Muscle of leg (tissue), 3 donors: ENCODE measurements at regions not wholly inside any gene's neighbourhood (a gene's known extent, or its start where the extent isn't known, plus 50 kb on each side); places are given as distances from the start of the nearest gene placed in this dataset.

ENCODE experiments used
- DNase-seq: peaks from one replicate; pipeline ENCODE4 v3.0.0; 2013
- H3K27ac ChIP-seq: one replicate; pipeline ENCODE4 v1.5.1; 2013; ENCODE audit warnings: mild to moderate bottlenecking, low read length, control low read depth
- H3K27me3 ChIP-seq: one replicate; pipeline ENCODE4 v1.6.1; 2013; ENCODE audit warnings: low read length; ENCODE audit not compliant: control insufficient read depth, insufficient read depth
- H3K36me3 ChIP-seq: one replicate; pipeline ENCODE4 v1.6.1; 2013; ENCODE audit warnings: low read length; ENCODE audit not compliant: control insufficient read depth, insufficient read depth
- H3K4me1 ChIP-seq: one replicate; pipeline ENCODE4 v1.6.1; 2013; ENCODE audit warnings: low read length; ENCODE audit not compliant: control insufficient read depth, insufficient read depth
- H3K4me3 ChIP-seq: one replicate; pipeline ENCODE4 v1.5.1; 2013; ENCODE audit warnings: low read length, control low read depth
- H3K9me3 ChIP-seq: replicated peaks from 2 replicates; pipeline ENCODE4 v1.6.1; 2013; ENCODE audit warnings: low read depth, low read length; ENCODE audit not compliant: control insufficient read depth
- WGBS: methylation state at CpG from one replicate; pipeline ENCODE4 v1.1.5; 2013; ENCODE audit warnings: missing lambda C conversion rate; ENCODE audit not compliant: insufficient coverage; 5-methylcytosine and 5-hydroxymethylcytosine counted together

DNA sequence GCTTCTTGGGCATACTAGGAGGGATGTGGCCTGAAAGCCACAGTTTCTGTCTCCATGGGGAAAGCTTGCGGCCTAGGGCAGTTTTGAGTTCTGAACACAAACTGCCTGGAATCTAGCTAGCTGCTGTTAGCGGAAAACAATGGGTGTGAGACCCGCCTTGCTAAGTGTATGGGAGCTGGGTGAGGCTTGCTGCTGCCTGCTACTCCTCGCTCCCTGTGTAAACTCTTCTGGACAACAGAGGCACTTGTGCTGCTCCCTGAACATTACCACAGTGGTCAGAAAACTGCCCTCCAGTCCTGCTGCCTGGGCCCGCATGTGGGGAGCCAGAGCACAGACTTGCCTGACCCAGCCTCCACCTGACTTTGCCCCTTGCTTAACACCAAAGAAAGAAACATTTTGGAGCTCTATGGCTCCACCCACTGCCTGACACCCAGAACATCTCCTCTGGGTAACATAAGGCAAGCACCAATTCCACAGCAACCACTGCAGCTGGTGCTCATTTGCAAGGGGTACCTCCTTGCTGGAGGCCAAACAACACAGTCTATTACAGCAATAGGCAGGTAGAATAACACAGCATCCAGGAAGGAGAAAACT, 766.3 kb upstream of the RAG2 start:
- Histone ChIP-seq H3K36me3 (no peaks in the 10 kb centered on the region), H3K4me1 (no peaks in the 10 kb centered on the region), H3K4me3 (no peak overlapping the region), H3K9me3 (peaks cover 2% of the 10 kb centered on the region), H3K27me3 (no peaks in the 10 kb centered on the region), H3K27ac (no peak overlapping the region)
- DNase-seq = no peak
- 80% methylated on average over 5 of the region's 5 CpGs for WGBS

DNA sequence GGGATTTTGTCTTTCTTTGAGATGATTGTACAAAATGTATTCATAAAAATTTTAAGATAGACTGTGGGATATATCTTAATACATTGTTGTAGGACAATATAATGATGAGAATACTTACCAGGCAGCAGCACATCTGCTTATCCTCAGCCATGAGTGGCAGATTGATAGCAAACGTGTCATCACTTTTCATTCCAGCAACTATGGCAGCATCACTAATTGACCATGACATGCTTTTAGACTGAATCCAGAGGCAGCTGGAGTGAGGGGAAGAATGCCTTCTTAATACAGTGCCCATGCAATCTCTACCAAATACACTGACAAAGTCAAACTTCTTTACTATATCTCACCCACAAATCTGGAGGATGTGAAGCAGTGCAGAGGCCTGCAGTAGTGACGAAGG, 755.2 kb upstream of the RAG2 start:
- DNase-seq = peak; percentile 11
- WGBS = 40% methylated on average over 1 of the region's 2 CpGs
- H3K27ac ChIP-seq = no peak overlapping the region
- H3K9me3 ChIP-seq = no peaks in the 10 kb centered on the region
- H3K4me1 ChIP-seq = no peaks in the 10 kb centered on the region
- no peaks in the 10 kb centered on the region for H3K27me3 ChIP-seq
- no peaks in the 10 kb centered on the region for H3K36me3 ChIP-seq
- no peak overlapping the region for H3K4me3 ChIP-seq

DNA sequence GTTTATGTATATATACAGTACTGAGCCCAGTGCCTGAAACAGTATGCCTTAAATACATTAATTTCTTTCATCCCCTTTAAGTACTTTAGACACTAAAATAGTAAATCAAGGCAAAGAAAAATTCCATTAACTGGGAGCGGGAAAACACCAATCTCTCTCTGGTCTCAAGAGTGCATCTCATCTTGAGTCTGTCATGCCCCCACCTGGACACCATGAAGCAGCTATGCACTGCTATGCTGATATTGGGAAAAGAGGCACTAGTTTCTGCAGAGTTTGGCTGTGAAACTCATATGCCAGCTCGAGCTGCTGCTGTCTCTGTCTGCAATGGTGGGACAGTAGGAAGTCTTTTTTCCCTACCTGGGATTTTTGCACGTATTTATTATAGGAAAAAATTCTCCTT, 754.4 kb upstream of the RAG2 start:
- no peak for DNase-seq
- Histone ChIP-seq H3K4me1 (no peaks in the 10 kb centered on the region), H3K9me3 (no peaks in the 10 kb centered on the region), H3K27me3 (no peaks in the 10 kb centered on the region), H3K4me3 (no peak overlapping the region), H3K27ac (no peak overlapping the region), H3K36me3 (no peaks in the 10 kb centered on the region)
- WGBS = no CpG with 5 or more reads among the region's 3 CpGs

DNA sequence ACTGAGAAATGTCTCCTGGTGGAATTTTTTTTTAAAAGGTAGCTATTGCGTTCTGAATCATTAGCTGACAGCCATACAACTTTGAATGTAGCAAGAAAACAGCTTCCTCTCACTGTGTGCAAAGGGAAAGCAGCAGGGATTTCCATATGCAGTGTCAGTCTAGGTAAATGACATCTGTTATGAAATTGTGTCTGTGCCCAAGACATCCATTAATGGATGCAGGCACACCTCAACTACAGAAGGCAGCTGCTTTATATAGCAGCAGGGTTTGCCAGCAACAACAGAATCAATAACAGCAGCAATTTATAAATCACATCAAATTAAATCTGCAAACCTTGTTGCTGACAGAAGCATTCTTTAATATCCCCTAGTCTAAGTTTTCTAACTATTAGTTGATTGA, 745.3 kb upstream of the RAG2 start:
- H3K27ac ChIP-seq = no peak overlapping the region
- no peaks in the 10 kb centered on the region for H3K36me3 ChIP-seq
- no peaks in the 10 kb centered on the region for H3K4me1 ChIP-seq
- H3K27me3 ChIP-seq = no peaks in the 10 kb centered on the region
- no peak for DNase-seq
- WGBS = 60% methylated on average over 1 of the region's 1 CpG
- H3K9me3 ChIP-seq = no peaks in the 10 kb centered on the region
- no peak overlapping the region for H3K4me3 ChIP-seq

DNA sequence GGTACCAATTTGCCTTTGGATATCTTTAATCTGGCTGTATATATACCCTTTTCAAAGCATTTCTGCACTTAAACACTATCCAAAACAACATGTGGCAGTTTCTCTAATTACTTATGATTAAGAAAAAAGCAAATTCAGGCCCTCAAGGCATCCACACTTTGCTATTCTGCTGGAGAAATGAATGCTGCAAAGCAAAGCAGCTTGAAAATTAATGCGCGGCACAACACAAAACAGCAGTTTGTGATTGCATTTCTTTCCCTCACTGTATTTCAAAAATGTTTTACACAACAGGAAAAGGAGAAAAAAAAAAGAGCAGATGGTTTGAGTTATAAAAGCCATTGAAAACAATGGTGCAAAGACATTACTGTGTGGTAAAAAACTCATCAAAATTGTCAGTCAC, 738.4 kb upstream of the RAG2 start:
- no peaks in the 10 kb centered on the region for H3K4me1 ChIP-seq
- DNase-seq = no peak
- H3K4me3 ChIP-seq = no peak overlapping the region
- H3K9me3 ChIP-seq = no peaks in the 10 kb centered on the region
- H3K36me3 ChIP-seq = no peaks in the 10 kb centered on the region
- WGBS = no CpG with 5 or more reads among the region's 2 CpGs
- no peak overlapping the region for H3K27ac ChIP-seq
- no peaks in the 10 kb centered on the region for H3K27me3 ChIP-seq

DNA sequence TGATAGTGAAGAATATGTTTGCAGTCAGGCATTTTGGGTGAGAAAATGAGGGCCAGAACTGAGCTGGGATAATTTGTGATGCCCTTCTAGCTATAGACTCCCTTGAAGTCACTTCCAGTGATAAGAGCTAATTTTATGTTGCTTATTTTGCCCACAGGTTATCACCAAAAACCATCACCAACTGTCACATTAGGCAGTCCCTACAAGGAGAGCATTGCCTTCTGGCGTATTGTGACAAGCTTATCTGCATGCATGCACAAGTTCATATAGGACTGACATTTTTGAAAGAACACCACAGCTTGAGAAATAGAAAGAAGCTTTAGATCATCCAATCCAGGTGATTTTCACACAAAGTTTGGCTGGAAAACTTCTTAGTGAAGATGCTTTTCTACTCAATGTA, 735.3 kb upstream of the RAG2 start:
- Histone ChIP-seq H3K36me3 (no peaks in the 10 kb centered on the region), H3K27me3 (no peaks in the 10 kb centered on the region), H3K4me1 (no peaks in the 10 kb centered on the region), H3K27ac (no peak overlapping the region), H3K4me3 (no peak overlapping the region), H3K9me3 (no peaks in the 10 kb centered on the region)
- 100% methylated on average over 1 of the region's 1 CpG for WGBS
- no peak for DNase-seq

DNA sequence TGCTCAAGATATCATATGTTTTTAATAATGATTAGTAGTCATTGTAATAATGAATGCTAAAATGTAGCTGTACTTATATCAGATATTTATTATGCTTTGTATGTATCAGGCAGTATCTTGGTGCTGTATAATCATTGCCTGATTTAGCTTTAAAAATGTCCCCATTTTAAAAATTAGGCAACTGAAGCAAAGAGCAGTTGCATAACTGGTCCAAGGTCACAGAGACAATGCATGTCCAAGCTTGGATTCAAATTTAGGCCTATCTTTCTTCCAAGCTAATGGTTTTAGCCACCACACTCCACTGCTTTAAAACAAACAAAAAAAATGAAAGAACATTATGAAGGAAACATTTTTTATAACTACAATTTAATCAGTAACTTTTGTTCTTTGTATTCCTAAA, 725.8 kb upstream of the RAG2 start:
- no peak for DNase-seq
- H3K4me1 ChIP-seq = no peaks in the 10 kb centered on the region
- no peak overlapping the region for H3K4me3 ChIP-seq
- no peaks in the 10 kb centered on the region for H3K9me3 ChIP-seq
- no peaks in the 10 kb centered on the region for H3K27me3 ChIP-seq
- no peaks in the 10 kb centered on the region for H3K36me3 ChIP-seq
- no peak overlapping the region for H3K27ac ChIP-seq

DNA sequence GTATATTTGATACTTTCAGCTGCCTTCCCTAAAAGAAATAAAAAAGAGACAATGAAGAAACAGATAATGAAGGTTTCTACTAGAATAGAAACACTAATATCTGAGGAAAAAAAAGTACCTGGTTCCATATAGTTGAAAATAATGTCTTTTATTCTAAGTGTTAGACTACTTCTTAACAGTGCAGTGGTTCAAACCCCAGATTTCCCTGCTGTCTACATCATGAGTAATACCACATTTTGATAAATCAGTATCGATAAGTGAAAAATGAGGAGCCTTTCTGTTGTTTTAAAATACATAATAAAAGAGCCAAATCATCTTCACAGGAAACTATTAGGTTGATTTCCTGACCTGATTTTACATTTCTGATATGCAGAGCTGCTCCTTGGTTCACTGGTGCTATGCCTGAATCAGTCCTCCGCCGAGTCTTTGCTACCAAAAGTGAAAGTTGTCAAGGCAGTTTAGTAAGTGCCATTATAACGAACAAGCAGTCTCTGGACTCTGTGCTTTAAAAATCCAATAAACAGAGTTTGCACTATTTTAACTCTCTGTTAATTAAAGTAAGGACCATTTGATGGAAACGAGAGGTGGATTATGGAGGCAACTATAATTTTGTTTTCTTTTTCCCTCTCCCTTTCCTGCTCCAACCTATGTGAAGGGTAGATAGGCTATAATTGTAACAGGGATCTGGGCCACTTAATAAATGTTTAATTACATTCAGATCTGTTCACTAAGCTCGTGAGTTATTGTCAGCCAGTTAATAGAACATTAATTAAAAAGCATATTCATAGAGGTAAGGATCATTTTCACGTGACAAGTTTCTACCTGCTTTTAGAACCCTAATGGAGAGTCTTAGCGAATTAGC, 724.5 kb upstream of the RAG2 start:
- Histone ChIP-seq H3K4me3 (no peak overlapping the region), H3K27ac (no peak overlapping the region), H3K36me3 (no peaks in the 10 kb centered on the region), H3K27me3 (no peaks in the 10 kb centered on the region), H3K4me1 (no peaks in the 10 kb centered on the region), H3K9me3 (no peaks in the 10 kb centered on the region)
- no peak for DNase-seq
- WGBS = no CpG with 5 or more reads among the region's 8 CpGs

DNA sequence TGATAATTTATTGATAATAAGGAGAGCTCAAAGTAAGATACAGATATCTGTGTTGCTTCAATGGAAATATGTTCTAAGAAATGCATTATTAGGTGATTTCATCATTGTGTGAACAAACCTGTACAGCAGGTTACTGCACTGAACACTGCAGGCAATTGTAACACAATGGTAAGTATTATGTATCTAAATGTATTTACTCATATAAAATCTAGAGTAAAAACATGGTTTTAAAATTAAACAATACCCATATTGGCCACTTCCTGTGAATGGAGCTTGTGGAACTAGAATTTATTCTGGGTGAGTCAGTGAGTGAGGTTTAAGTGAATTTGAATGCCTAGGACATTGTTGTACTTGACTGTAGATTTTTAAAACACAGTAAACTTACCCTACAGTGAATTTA, 722.9 kb upstream of the RAG2 start:
- no peak for DNase-seq
- no peaks in the 10 kb centered on the region for H3K36me3 ChIP-seq

DNA sequence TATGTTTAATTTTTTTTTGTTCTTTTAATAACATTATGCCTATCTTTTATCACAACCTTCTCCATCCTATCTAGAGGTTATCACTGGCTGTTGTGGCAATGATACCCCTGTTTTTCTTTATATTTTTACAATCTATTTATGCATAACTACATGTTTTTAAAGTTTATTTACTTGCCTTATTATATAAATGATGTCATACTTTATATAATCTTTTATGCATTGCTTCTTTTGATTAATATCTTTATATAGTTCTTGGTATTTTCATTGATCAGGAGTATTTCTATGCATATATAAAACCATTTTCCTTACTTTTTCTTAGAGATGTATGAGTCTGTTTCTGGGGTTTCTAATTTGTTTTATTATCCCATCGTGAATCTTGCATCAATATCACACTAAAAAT, 719.8 kb upstream of the RAG2 start:
- WGBS = no CpG with 5 or more reads among the region's 1 CpG
- no peak for DNase-seq

More for the DNA sequence above, 722.9 kb upstream of the RAG2 start:
- Histone ChIP-seq H3K4me1 (no peaks in the 10 kb centered on the region), H3K4me3 (no peak overlapping the region), H3K27me3 (no peaks in the 10 kb centered on the region), H3K9me3 (no peaks in the 10 kb centered on the region), H3K27ac (no peak overlapping the region)

More for the DNA sequence above, 719.8 kb upstream of the RAG2 start:
- H3K36me3 ChIP-seq = no peaks in the 10 kb centered on the region
- H3K4me3 ChIP-seq = no peak overlapping the region
- no peak overlapping the region for H3K27ac ChIP-seq
- H3K4me1 ChIP-seq = no peaks in the 10 kb centered on the region
- H3K9me3 ChIP-seq = no peaks in the 10 kb centered on the region
- H3K27me3 ChIP-seq = no peaks in the 10 kb centered on the region
